ENCODE measurements at regions not wholly inside any gene's neighbourhood (a gene's known extent, or its start where the extent isn't known, plus 50 kb on each side); places are given as distances from the start of the nearest gene placed in this dataset.

GRCh38 chr9:7932767-7933166 lies 133.2 kb upstream of the DMAC1 start:
- 89% methylated on average over 4 of the region's 4 CpGs; no CpG with 5 or more reads in 1 of the 2 experiments for WGBS, 2 experiments (ENCODE audit: extremely low coverage in 1 of 2, insufficient coverage in 1 of 2, insufficient read length in 1 of 2, insufficient replicate concordance in 2 of 2, low coverage in 1 of 2, low lambda C conversion rate in 2 of 2, missing lambda C conversion rate in 1 of 2)
- Histone ChIP-seq H4K91ac (replicated peaks; ENCODE audit: insufficient read length, low read length) (no peak overlapping the region), H3K56ac (replicated peaks; ENCODE audit: insufficient read length, low read depth, low read length) (no peak overlapping the region), H3K9me3 (ENCODE audit: insufficient read depth in 2 of 2, low read depth in 1 of 2, low read length in 1 of 2) (no peaks in the 10 kb centered on the region), H4K5ac (ENCODE audit: insufficient read length, low read depth, low read length) (no peak overlapping the region), H3K4me1 (replicated peaks in 1 of 4; ENCODE audit: control insufficient read depth in 3 of 4, insufficient read depth in 4 of 4, low read length in 3 of 4) (peaks cover 0 to 5% (median 2%) of the 10 kb centered on the region in 4 experiments; a peak in 3 of 7 replicates), H3K27me3 (replicated peaks in 1 of 4; ENCODE audit: control insufficient read depth in 3 of 4, extremely low read depth in 1 of 4, insufficient read depth in 3 of 4, low read length in 3 of 4) (no peaks in the 10 kb centered on the region), H2BK15ac (ENCODE audit: low read length) (no peak overlapping the region), H4K8ac (ENCODE audit: extremely low read depth, insufficient read depth, low read length) (no peak overlapping the region), H3K14ac (ENCODE audit: insufficient read length) (no peak overlapping the region), H3K79me1 (ENCODE audit: low read depth, low read length) (no peaks in the 10 kb centered on the region), H3K9ac (replicated peaks in 1 of 4; ENCODE audit: extremely low read depth in 1 of 4, low read depth in 3 of 4, low read length in 3 of 4) (no peak overlapping the region), H2BK20ac (ENCODE audit: low read length) (no peak overlapping the region), H3K79me2 (ENCODE audit: control insufficient read depth in 1 of 2, insufficient read depth in 2 of 2, low read length in 2 of 2) (no peaks in the 10 kb centered on the region), H2BK12ac (ENCODE audit: low read depth, low read length) (no peak overlapping the region), H2BK120ac (replicated peaks; ENCODE audit: low read depth, low read length) (no peak overlapping the region), H3K4me3 (ENCODE audit: extremely low read depth in 1 of 4, insufficient read depth in 2 of 4, low read depth in 3 of 4, low read length in 4 of 4) (no peak overlapping the region), H3K36me3 (ENCODE audit: control insufficient read depth in 2 of 4, insufficient read depth in 4 of 4, low read length in 3 of 4) (no peaks in the 10 kb centered on the region), H3K23me2 (ENCODE audit: low read depth, low read length) (no peaks in the 10 kb centered on the region), H3K4ac (replicated peaks; ENCODE audit: insufficient read length, low read depth, low read length) (no peak overlapping the region), H3K18ac (ENCODE audit: extremely low read depth, low read length) (no peak overlapping the region), H4K20me1 (replicated peaks in 1 of 2; ENCODE audit: control insufficient read depth in 1 of 2, insufficient read depth in 2 of 2, low read length in 2 of 2) (no peaks in the 10 kb centered on the region), H2AFZ (ENCODE audit: low read length) (no peak overlapping the region), H3K27ac (ENCODE audit: low read depth, low read length) (no peak overlapping the region), H3K23ac (ENCODE audit: insufficient read length) (no peak overlapping the region), H2AK5ac (ENCODE audit: low read depth, low read length) (no peak overlapping the region), H3K4me2 (ENCODE audit: insufficient read depth in 1 of 2, low read depth in 2 of 2, low read length in 2 of 2) (no peak overlapping the region), H2BK5ac (ENCODE audit: low read depth, low read length) (no peak overlapping the region)
- DNase-seq (ENCODE audit: low read depth in 1 of 2, low spot score in 2 of 2) (no peak), FAIRE-seq (no peak)
- ChIA-PET CTCF (ENCODE audit: partially characterized antibody) (no interaction called here), POLR2A (ENCODE audit: partially characterized antibody) (no interaction called here)
- TF ChIP-seq KDM5A (IDR thresholded peaks at IDR 0.05; ENCODE audit: low read length) = no peak
